ENCODE measurements at regions not wholly inside any gene's neighbourhood (a gene's known extent, or its start where the extent isn't known, plus 50 kb on each side); places are given as distances from the start of the nearest gene placed in this dataset.

DNA sequence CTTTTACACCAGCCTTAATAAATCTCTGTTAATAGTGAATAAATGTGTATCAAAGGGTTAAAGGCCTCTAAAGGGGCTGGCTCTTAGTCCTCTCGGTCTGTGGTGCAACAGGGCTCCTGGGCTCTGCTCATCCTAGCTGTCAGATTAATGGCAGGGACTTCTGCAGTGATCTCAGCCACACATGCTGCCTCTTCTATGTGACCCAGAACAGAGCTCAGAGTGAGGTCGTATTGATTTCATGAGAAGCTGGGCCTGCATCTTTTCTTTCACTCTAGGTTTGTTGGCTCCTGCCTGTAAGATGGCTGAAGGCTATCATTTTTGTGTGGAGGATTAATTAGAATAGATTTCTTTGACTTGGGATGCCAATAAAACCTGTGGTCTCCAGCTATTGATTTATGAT, 165.0 kb upstream of the GLRA1 start:
- H3K4me1 ChIP-seq (ENCODE audit: control insufficient read depth in 2 of 3, insufficient read depth in 2 of 3, low read depth in 1 of 3, low read length in 3 of 3): no peaks in the 10 kb centered on the region
- H3K36me3 ChIP-seq (ENCODE audit: control insufficient read depth in 2 of 3, insufficient read depth in 3 of 3, low read length in 3 of 3): no peaks in the 10 kb centered on the region
- FAIRE-seq (no peak), DNase-seq (peak in 3 of 5 donors; percentile 29 to 60 (median 39))
- no peak overlapping the region for H3K9ac ChIP-seq (ENCODE audit: low read length in 3 of 3)
- no peak overlapping the region for H3K4me3 ChIP-seq (ENCODE audit: low read length in 3 of 3)
- TF ChIP-seq, protein P1, sequence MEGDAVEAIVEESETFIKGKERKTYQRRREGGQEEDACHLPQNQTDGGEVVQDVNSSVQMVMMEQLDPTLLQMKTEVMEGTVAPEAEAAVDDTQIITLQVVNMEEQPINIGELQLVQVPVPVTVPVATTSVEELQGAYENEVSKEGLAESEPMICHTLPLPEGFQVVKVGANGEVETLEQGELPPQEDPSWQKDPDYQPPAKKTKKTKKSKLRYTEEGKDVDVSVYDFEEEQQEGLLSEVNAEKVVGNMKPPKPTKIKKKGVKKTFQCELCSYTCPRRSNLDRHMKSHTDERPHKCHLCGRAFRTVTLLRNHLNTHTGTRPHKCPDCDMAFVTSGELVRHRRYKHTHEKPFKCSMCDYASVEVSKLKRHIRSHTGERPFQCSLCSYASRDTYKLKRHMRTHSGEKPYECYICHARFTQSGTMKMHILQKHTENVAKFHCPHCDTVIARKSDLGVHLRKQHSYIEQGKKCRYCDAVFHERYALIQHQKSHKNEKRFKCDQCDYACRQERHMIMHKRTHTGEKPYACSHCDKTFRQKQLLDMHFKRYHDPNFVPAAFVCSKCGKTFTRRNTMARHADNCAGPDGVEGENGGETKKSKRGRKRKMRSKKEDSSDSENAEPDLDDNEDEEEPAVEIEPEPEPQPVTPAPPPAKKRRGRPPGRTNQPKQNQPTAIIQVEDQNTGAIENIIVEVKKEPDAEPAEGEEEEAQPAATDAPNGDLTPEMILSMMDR (IDR thresholded peaks at IDR 0.05; ENCODE audit: borderline replicate concordance, extremely low read depth, insufficient read depth): no peak
- no peaks in the 10 kb centered on the region for H3K27me3 ChIP-seq (ENCODE audit: control insufficient read depth, insufficient read depth, low read length)
- intact Hi-C loops (cut with DNase I): no loop called here
- H3K9me3 ChIP-seq (ENCODE audit: control insufficient read depth in 2 of 3, insufficient read depth in 1 of 3, low read length in 3 of 3): no peaks in the 10 kb centered on the region
- no peak overlapping the region for H3K27ac ChIP-seq (ENCODE audit: low read depth in 2 of 2, low read length in 2 of 2)

DNA sequence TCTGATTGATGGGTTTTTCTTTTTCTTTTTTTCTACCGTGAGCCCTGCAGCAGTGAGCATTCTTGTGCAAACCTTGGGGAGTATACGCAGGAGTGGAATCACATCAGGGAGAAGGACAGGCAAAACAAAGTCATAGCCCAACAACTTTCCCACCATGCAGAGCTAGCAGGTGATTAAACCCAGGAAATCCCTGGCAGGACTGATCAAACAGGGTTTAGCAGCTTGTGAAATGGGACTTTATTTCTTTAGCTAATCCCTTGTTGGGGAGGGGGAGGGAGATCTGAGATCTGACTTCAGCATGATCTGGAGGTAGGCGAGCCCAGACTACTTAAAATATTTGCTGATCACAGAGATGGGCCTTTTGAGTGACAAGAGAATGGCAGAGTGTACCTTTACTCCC, 162.0 kb upstream of the GLRA1 start:
- TF ChIP-seq, protein P1 (IDR thresholded peaks at IDR 0.05; ENCODE audit: borderline replicate concordance, extremely low read depth, insufficient read depth): no peak
- no peak overlapping the region for H3K27ac ChIP-seq (ENCODE audit: low read depth in 2 of 2, low read length in 2 of 2)
- H3K4me1 ChIP-seq (ENCODE audit: control insufficient read depth in 2 of 3, insufficient read depth in 2 of 3, low read depth in 1 of 3, low read length in 3 of 3): no peaks in the 10 kb centered on the region
- peak in 1 of 5 donors; percentile 12 for DNase-seq
- intact Hi-C loops (cut with DNase I): no loop called here
- no peaks in the 10 kb centered on the region for H3K36me3 ChIP-seq (ENCODE audit: control insufficient read depth in 2 of 3, insufficient read depth in 3 of 3, low read length in 3 of 3)
- no peaks in the 10 kb centered on the region for H3K9me3 ChIP-seq (ENCODE audit: control insufficient read depth in 2 of 3, insufficient read depth in 1 of 3, low read length in 3 of 3)
- H3K4me3 ChIP-seq (ENCODE audit: low read length in 3 of 3): no peak overlapping the region
- no peak overlapping the region for H3K9ac ChIP-seq (ENCODE audit: low read length in 3 of 3)
- H3K27me3 ChIP-seq (ENCODE audit: control insufficient read depth, insufficient read depth, low read length): no peaks in the 10 kb centered on the region
- no peak for FAIRE-seq

DNA sequence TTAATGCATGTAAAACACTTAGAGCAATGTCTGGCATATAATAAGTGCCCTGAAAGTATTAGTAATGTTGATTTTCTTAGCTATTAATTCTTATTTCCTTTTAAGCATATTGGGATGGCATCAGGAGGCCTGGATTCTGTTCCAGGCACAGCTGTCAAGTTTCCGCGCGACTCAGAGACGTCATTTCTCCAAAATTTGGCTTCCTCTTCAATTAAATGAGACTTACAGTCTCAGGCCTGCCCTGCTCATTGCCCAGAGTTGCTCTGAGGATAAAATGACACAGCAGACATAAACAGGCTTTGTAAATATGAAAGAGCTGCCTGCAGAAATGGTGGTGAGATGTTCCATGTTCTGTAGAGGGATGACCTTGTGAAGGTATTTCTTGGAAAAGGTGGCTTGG, 159.8 kb upstream of the GLRA1 start:
- no peaks in the 10 kb centered on the region for H3K27me3 ChIP-seq (ENCODE audit: control insufficient read depth, insufficient read depth, low read length)
- H3K9me3 ChIP-seq (ENCODE audit: control insufficient read depth in 2 of 3, insufficient read depth in 1 of 3, low read length in 3 of 3): no peaks in the 10 kb centered on the region
- H3K9ac ChIP-seq (ENCODE audit: low read length in 3 of 3): no peak overlapping the region
- TF ChIP-seq, protein P1 (IDR thresholded peaks at IDR 0.05; ENCODE audit: borderline replicate concordance, extremely low read depth, insufficient read depth): no peak
- no peaks in the 10 kb centered on the region for H3K36me3 ChIP-seq (ENCODE audit: control insufficient read depth in 2 of 3, insufficient read depth in 3 of 3, low read length in 3 of 3)
- H3K27ac ChIP-seq (ENCODE audit: low read depth in 2 of 2, low read length in 2 of 2): no peak overlapping the region
- DNase-seq: no peak
- FAIRE-seq: no peak
- H3K4me1 ChIP-seq (ENCODE audit: control insufficient read depth in 2 of 3, insufficient read depth in 2 of 3, low read depth in 1 of 3, low read length in 3 of 3): no peaks in the 10 kb centered on the region
- intact Hi-C loops (cut with DNase I): no loop called here
- no peak overlapping the region for H3K4me3 ChIP-seq (ENCODE audit: low read length in 3 of 3)

DNA sequence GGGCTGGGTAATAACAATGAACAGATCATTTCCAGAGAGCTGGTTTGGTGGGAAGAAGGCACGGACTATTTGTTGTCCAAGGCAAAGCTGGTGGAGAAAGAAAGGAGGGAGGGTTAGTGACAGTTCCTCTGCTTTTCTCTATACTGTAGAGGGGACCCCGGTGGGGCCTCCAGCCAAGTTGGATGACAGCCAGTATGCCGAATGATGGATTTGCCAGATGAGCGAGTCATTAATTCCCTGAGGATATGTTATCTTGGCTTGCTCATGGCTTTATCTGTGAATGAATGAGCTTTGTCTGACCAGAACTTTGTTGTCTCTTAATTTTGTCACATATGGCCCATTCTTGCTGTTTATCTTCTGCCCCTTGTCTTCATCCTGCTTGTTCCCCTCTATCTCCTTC, 158.6 kb upstream of the GLRA1 start:
- intact Hi-C loops (cut with DNase I): no loop called here
- H3K4me3 ChIP-seq (ENCODE audit: low read length in 3 of 3): no peak overlapping the region
- H3K36me3 ChIP-seq (ENCODE audit: control insufficient read depth in 2 of 3, insufficient read depth in 3 of 3, low read length in 3 of 3): no peaks in the 10 kb centered on the region
- no peaks in the 10 kb centered on the region for H3K4me1 ChIP-seq (ENCODE audit: control insufficient read depth in 2 of 3, insufficient read depth in 2 of 3, low read depth in 1 of 3, low read length in 3 of 3)
- FAIRE-seq (no peak), DNase-seq (no peak)
- no peak overlapping the region for H3K27ac ChIP-seq (ENCODE audit: low read depth in 2 of 2, low read length in 2 of 2)
- no peaks in the 10 kb centered on the region for H3K27me3 ChIP-seq (ENCODE audit: control insufficient read depth, insufficient read depth, low read length)
- TF ChIP-seq, protein P1 (IDR thresholded peaks at IDR 0.05; ENCODE audit: borderline replicate concordance, extremely low read depth, insufficient read depth): no peak
- H3K9ac ChIP-seq (ENCODE audit: low read length in 3 of 3): no peak overlapping the region
- no peaks in the 10 kb centered on the region for H3K9me3 ChIP-seq (ENCODE audit: control insufficient read depth in 2 of 3, insufficient read depth in 1 of 3, low read length in 3 of 3)
